ENCODE measurements at regions not wholly inside any gene's neighbourhood (a gene's known extent, or its start where the extent isn't known, plus 50 kb on each side); places are given as distances from the start of the nearest gene placed in this dataset.
A peak's percentile ranks its signal among the peaks of the same experiment; 100 is the strongest.

DNA sequence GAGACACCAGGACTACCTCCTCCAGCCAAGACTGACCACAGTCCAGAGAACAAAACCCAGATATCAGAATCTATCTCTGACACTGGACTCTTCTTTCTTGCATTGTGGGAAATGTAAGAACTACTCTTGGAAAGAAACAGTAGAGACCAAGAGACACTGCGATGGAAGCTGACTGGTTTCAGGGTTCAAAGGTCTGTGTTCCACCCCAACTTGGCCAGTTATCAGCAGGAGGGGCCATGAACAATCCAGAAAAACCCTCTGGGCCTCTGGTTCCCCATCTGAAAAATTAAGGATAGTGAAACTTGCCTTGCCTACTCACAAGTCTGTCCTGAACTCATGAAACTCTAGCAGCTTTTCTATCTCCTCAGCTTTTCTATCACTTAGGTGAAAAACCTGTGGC, 166.5 kb downstream of the SUCLG1 start:
- no peaks in the 10 kb centered on the region for H4K20me1 ChIP-seq
- peaks cover 18% of the 10 kb centered on the region for H3K4me1 ChIP-seq
- no peak overlapping the region for H3K9ac ChIP-seq
- TF ChIP-seq Cebpa-rat (IDR thresholded peaks at IDR 0.05), result no peak
- no peak overlapping the region for H3K27ac ChIP-seq
- H3K36me3 ChIP-seq, result no peaks in the 10 kb centered on the region
- H3K9me3 ChIP-seq, result peaks cover 25% of the 10 kb centered on the region
- no peak overlapping the region for H3K4me3 ChIP-seq
- H3K4me2 ChIP-seq, result no peak overlapping the region
- no peaks in the 10 kb centered on the region for H3K27me3 ChIP-seq

DNA sequence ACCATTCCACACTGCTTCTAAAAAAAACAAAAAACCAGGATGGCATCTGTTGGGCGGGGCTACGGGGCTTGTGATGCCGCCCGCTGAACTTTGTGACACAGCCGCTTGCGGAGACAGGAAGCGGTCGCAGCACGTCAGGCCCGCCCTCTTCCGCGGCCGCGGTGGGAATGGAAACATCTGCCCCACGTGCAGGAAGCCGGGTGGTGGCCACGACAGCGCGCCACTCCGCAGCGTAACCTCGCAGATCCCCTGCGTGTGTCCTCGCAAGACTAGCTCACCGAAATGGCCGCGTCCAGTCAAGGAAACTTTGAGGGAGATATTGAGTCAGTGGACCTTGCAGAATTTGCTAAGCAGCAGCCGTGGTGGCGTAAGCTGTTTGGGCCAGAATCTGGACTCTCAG, 168.5 kb downstream of the SUCLG1 start:
- no peak overlapping the region for H3K4me2 ChIP-seq
- no peak overlapping the region for H3K9ac ChIP-seq
- no peaks in the 10 kb centered on the region for H4K20me1 ChIP-seq
- peaks cover 13% of the 10 kb centered on the region for H3K4me1 ChIP-seq
- no peaks in the 10 kb centered on the region for H3K27me3 ChIP-seq
- peaks cover 25% of the 10 kb centered on the region for H3K9me3 ChIP-seq
- no peak for TF ChIP-seq Cebpa-rat (IDR thresholded peaks at IDR 0.05)
- no peak overlapping the region for H3K4me3 ChIP-seq
- H3K36me3 ChIP-seq, result no peaks in the 10 kb centered on the region
- no peak overlapping the region for H3K27ac ChIP-seq

DNA sequence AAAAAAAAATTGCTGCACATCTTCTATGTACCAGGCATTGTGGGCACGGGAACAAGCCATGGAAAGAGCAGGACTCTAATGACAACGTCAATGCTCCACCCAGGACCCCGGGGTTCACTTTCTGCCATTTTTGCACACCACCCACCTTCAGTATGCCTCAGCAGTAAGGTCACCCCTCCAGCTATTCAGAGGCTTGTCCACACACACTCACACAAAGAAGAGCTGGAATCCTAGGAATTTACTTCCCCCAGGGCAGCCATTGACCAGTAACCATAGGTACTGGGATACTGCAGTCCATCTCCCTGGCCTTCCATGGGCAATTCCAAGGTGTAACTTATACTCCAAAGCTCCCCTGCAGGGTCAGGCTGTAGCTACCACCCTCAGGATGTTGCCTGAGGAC, 170.8 kb downstream of the SUCLG1 start:
- Histone ChIP-seq H4K20me1 (no peaks in the 10 kb centered on the region), H3K4me1 (peaks cover under 1% of the 10 kb centered on the region), H3K27ac (no peak overlapping the region), H3K4me2 (no peak overlapping the region), H3K4me3 (no peak overlapping the region), H3K9me3 (peaks cover 25% of the 10 kb centered on the region), H3K36me3 (no peaks in the 10 kb centered on the region), H3K27me3 (no peaks in the 10 kb centered on the region), H3K9ac (no peak overlapping the region)
- TF ChIP-seq Cebpa-rat (IDR thresholded peaks at IDR 0.05), result no peak

DNA sequence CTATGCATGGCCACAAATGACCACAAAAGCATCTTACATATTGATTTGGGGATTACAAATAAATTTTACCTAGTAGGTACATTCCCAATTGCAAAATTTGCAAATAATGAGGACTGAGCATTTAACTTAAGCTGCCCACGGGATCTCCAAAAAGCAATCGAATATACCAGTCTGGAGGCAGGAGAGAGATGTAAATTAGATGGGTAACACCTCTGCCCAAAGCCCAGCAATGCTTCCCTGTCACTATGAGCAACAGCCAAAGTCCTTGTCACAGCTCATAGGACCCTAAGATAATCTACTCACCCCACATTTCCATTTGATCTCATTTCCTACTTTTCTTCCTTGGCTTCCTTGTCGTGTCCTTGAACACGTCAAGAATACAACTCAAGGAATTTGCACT, 172.2 kb downstream of the SUCLG1 start:
- Histone ChIP-seq H3K9me3 (peaks cover 18% of the 10 kb centered on the region), H3K36me3 (no peaks in the 10 kb centered on the region), H3K4me2 (no peak overlapping the region), H3K4me1 (no peaks in the 10 kb centered on the region), H3K27me3 (no peaks in the 10 kb centered on the region), H3K4me3 (no peak overlapping the region), H3K27ac (no peak overlapping the region), H4K20me1 (no peaks in the 10 kb centered on the region), H3K9ac (no peak overlapping the region)
- TF ChIP-seq Cebpa-rat (IDR thresholded peaks at IDR 0.05), result no peak

GRCh38 chr2:84285056-84285747, 173.9 kb downstream of the SUCLG1 start:
- Histone ChIP-seq H3K4me2 (no peak overlapping the region), H3K27me3 (no peaks in the 10 kb centered on the region), H3K36me3 (no peaks in the 10 kb centered on the region), H4K20me1 (no peaks in the 10 kb centered on the region), H3K9me3 (peaks cover 4% of the 10 kb centered on the region; the same call in 1 of the 2 replicates), H3K9ac (no peak overlapping the region), H3K27ac (no peak overlapping the region), H3K4me3 (no peak overlapping the region), H3K4me1 (no peaks in the 10 kb centered on the region)
- TF ChIP-seq Cebpa-rat (IDR thresholded peaks at IDR 0.05), result no peak

- H3K9ac ChIP-seq, result no peak overlapping the region
Measured at GRCh38 chr2:84283506-84283905, 175.6 kb downstream of the SUCLG1 start.

DNA sequence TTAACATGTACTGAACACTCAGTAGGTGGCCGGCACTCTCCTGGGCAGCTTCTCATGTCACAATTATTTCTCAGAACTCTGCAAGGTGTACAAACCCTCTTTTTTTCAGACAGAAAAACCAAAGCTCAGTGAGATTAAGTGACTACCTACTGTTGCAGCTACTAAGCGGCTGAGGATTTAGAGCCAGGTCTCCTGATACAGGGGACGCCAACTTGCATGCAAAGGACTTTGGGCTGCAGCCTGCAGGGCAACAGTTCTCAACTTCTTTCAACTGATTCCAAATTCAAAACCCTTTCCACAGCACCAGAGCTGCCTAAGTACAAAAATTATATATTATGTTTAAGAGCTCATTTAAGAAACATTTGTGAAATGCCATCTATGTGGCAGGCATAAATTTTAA, 177.6 kb downstream of the SUCLG1 start:
- Histone ChIP-seq H4K20me1 (no peaks in the 10 kb centered on the region), H3K4me3 (no peak overlapping the region), H3K4me1 (peaks cover 11% of the 10 kb centered on the region), H3K4me2 (no peak overlapping the region), H3K9me3 (no peaks in the 10 kb centered on the region), H3K9ac (no peak overlapping the region), H3K27ac (no peak overlapping the region), H3K36me3 (no peaks in the 10 kb centered on the region), H3K27me3 (no peaks in the 10 kb centered on the region)
- no peak for TF ChIP-seq Cebpa-rat (IDR thresholded peaks at IDR 0.05)

More at GRCh38 chr2:84283506-84283905, 175.6 kb downstream of the SUCLG1 start:
- Histone ChIP-seq H3K4me1 (peaks cover 4% of the 10 kb centered on the region), H4K20me1 (no peaks in the 10 kb centered on the region), H3K27ac (no peak overlapping the region), H3K36me3 (no peaks in the 10 kb centered on the region), H3K9me3 (no peaks in the 10 kb centered on the region), H3K4me3 (no peak overlapping the region), H3K27me3 (no peaks in the 10 kb centered on the region), H3K4me2 (no peak overlapping the region)
- TF ChIP-seq Cebpa-rat (IDR thresholded peaks at IDR 0.05), result no peak

- Histone ChIP-seq H3K27ac (no peak overlapping the region), H3K36me3 (no peaks in the 10 kb centered on the region), H3K4me3 (no peak overlapping the region), H3K9ac (no peak overlapping the region), H3K4me1 (peaks cover 11% of the 10 kb centered on the region), H3K27me3 (no peaks in the 10 kb centered on the region), H3K4me2 (no peak overlapping the region), H3K9me3 (no peaks in the 10 kb centered on the region), H4K20me1 (no peaks in the 10 kb centered on the region)
- no peak for TF ChIP-seq Cebpa-rat (IDR thresholded peaks at IDR 0.05)
Measured at GRCh38 chr2:84280873-84281272, 178.2 kb downstream of the SUCLG1 start.

GRCh38 chr2:84278386-84278785, 180.7 kb downstream of the SUCLG1 start:
- H3K27ac ChIP-seq, result no peak overlapping the region
- peak overlapping the region; percentile 33 for H3K4me2 ChIP-seq
- no peak overlapping the region for H3K4me3 ChIP-seq
- H3K9ac ChIP-seq, result no peak overlapping the region
- H4K20me1 ChIP-seq, result no peaks in the 10 kb centered on the region
- H3K4me1 ChIP-seq, result peaks cover 16% of the 10 kb centered on the region
- no peaks in the 10 kb centered on the region for H3K36me3 ChIP-seq
- no peak for TF ChIP-seq Cebpa-rat (IDR thresholded peaks at IDR 0.05)
- no peaks in the 10 kb centered on the region for H3K9me3 ChIP-seq
- no peaks in the 10 kb centered on the region for H3K27me3 ChIP-seq

GRCh38 chr2:84276590-84277255, 182.4 kb downstream of the SUCLG1 start:
- H3K4me3 ChIP-seq, result no peak overlapping the region
- peaks cover 18% of the 10 kb centered on the region for H3K4me1 ChIP-seq
- no peak overlapping the region for H3K4me2 ChIP-seq
- no peak for TF ChIP-seq Cebpa-rat (IDR thresholded peaks at IDR 0.05)
- no peaks in the 10 kb centered on the region for H3K36me3 ChIP-seq
- no peaks in the 10 kb centered on the region for H3K27me3 ChIP-seq
- no peak overlapping the region for H3K27ac ChIP-seq
- no peak overlapping the region for H3K9ac ChIP-seq
- no peaks in the 10 kb centered on the region for H3K9me3 ChIP-seq
- H4K20me1 ChIP-seq, result no peaks in the 10 kb centered on the region
